ENCODE measurements at regions not wholly inside any gene's neighbourhood (a gene's known extent, or its start where the extent isn't known, plus 50 kb on each side); places are given as distances from the start of the nearest gene placed in this dataset.

DNA sequence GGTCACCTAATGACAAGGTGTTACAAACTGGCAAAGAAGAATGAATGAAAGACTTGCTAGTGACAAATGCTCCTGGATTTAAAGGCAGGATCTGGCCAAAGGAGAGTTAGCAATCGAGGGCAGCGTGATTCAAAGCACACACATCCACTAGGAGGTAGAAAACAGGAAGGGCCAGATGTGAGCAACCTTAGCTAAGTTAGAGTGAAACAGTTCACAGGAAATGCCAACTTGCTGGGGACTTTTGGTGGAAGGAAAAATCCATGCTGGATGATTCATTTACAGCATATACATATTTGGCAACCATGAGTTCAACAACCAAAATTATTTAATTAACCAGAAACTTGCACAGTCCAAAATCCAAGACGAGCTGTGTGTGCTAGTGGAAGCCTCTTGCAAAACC is 276.9 kb downstream of the PTTG2 start:
- no peak overlapping the region for H3K4me3 ChIP-seq (ENCODE audit: low read depth, low read length)
- no peak for DNase-seq
- TF ChIP-seq, protein P1, sequence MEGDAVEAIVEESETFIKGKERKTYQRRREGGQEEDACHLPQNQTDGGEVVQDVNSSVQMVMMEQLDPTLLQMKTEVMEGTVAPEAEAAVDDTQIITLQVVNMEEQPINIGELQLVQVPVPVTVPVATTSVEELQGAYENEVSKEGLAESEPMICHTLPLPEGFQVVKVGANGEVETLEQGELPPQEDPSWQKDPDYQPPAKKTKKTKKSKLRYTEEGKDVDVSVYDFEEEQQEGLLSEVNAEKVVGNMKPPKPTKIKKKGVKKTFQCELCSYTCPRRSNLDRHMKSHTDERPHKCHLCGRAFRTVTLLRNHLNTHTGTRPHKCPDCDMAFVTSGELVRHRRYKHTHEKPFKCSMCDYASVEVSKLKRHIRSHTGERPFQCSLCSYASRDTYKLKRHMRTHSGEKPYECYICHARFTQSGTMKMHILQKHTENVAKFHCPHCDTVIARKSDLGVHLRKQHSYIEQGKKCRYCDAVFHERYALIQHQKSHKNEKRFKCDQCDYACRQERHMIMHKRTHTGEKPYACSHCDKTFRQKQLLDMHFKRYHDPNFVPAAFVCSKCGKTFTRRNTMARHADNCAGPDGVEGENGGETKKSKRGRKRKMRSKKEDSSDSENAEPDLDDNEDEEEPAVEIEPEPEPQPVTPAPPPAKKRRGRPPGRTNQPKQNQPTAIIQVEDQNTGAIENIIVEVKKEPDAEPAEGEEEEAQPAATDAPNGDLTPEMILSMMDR (IDR thresholded peaks at IDR 0.05; ENCODE audit: low read depth, low read length), result no peak
- H3K36me3 ChIP-seq, result no peaks in the 10 kb centered on the region
- H3K27me3 ChIP-seq, result no peaks in the 10 kb centered on the region
- no peaks in the 10 kb centered on the region for H3K4me1 ChIP-seq
- no peaks in the 10 kb centered on the region for H3K9me3 ChIP-seq

DNA sequence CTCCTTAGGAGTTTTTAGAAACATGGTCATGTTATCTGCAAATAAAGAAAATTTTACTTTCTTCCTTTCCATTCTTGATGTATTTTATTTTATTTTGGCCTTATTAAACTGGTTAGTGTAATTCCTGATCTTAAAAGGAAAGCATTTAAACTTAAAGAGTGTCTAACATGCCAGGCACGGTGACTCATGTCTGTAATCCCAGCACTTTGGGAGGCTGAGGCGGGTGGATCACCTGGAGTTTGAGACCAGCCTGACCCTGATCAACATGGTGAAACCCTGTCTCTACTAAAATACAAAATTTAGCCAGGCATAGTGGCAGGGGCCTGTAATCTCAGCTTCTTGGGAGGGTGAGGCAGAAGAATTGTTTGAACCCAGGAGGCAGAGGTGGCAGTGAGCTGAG is 281.3 kb downstream of the PTTG2 start:
- DNase-seq, result no peak
- no peaks in the 10 kb centered on the region for H3K4me1 ChIP-seq
- no peaks in the 10 kb centered on the region for H3K9me3 ChIP-seq
- no peaks in the 10 kb centered on the region for H3K36me3 ChIP-seq
- no peaks in the 10 kb centered on the region for H3K27me3 ChIP-seq
- TF ChIP-seq, protein P1 (IDR thresholded peaks at IDR 0.05; ENCODE audit: low read depth, low read length), result no peak
- H3K4me3 ChIP-seq (ENCODE audit: low read depth, low read length), result no peak overlapping the region

GRCh38 chr4:38242101-38242500 is 281.9 kb downstream of the PTTG2 start:
- TF ChIP-seq, protein P1 (IDR thresholded peaks at IDR 0.05; ENCODE audit: low read depth, low read length), result no peak
- Histone ChIP-seq H3K27me3 (no peaks in the 10 kb centered on the region), H3K4me3 (ENCODE audit: low read depth, low read length) (no peak overlapping the region), H3K9me3 (no peaks in the 10 kb centered on the region), H3K36me3 (no peaks in the 10 kb centered on the region), H3K4me1 (no peaks in the 10 kb centered on the region)
- no peak for DNase-seq

DNA sequence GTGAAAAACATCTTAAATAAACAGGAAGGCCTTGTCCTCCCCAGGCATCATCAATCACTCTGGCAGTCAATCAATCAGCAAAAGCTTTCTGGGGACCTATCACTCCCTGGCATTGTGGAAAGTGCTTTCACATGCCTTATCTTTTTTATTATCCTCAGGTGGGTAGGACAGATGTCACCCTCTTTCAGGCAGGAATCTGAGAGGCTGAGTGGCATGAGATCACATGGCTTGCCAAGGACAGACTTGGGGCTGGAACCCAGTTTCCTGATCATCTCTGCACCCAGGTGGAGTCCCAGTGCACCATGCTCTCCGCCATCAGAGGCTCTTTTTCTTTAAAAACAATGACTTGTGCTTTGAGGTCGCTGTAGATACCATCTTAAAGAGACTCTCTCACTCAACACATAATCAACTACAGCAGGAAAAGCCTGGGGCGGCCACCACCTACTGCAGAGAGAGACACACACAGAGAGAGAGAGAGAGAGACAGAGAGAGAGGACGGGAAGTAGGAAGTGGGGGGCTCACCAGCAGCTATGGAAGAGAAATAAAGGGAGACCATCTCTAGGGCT is 282.7 kb downstream of the PTTG2 start:
- no peak for DNase-seq
- no peaks in the 10 kb centered on the region for H3K4me1 ChIP-seq
- no peak overlapping the region for H3K4me3 ChIP-seq (ENCODE audit: low read depth, low read length)
- TF ChIP-seq, protein P1 (IDR thresholded peaks at IDR 0.05; ENCODE audit: low read depth, low read length), result no peak
- H3K27me3 ChIP-seq, result no peaks in the 10 kb centered on the region
- H3K9me3 ChIP-seq, result no peaks in the 10 kb centered on the region
- no peaks in the 10 kb centered on the region for H3K36me3 ChIP-seq

- no peaks in the 10 kb centered on the region for H3K4me1 ChIP-seq
- TF ChIP-seq, protein P1 (IDR thresholded peaks at IDR 0.05; ENCODE audit: low read depth, low read length), result no peak
- no peaks in the 10 kb centered on the region for H3K27me3 ChIP-seq
- no peaks in the 10 kb centered on the region for H3K9me3 ChIP-seq
- no peak for DNase-seq
- H3K4me3 ChIP-seq (ENCODE audit: low read depth, low read length), result no peak overlapping the region
- H3K36me3 ChIP-seq, result no peaks in the 10 kb centered on the region
These were observed 283.3 kb downstream of the PTTG2 start for GRCh38 chr4:38243388-38244053.

DNA sequence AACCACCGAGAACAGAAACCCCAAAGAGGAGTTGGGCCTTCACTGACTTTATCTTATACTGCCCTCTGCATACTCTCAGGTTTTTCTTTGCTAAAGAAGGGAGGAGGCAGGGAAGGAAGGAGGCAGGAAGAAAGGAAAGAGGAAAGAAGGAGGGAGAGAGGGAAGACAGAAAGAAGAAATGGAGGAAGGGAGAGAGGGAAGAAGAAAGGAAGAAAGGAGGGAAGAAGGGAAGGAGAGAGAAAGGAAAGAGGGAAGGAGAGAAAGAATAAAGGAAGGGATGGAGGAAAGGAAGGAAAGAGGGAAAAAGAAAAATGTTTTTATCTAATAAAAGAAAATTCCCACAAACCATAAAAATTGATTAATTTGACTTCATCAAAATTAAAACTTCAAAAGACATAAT is 294.6 kb downstream of the PTTG2 start:
- H3K4me3 ChIP-seq (ENCODE audit: low read depth, low read length), result no peak overlapping the region
- TF ChIP-seq, protein P1 (IDR thresholded peaks at IDR 0.05; ENCODE audit: low read depth, low read length), result no peak
- no peaks in the 10 kb centered on the region for H3K27me3 ChIP-seq
- no peaks in the 10 kb centered on the region; the same call in 1 of the 2 replicates for H3K9me3 ChIP-seq
- H3K36me3 ChIP-seq, result no peaks in the 10 kb centered on the region
- peaks cover under 1% of the 10 kb centered on the region; the same call in 1 of the 2 replicates for H3K4me1 ChIP-seq
- no peak for DNase-seq
